HL-60/S4 (cell line): ENCODE measurements at regions not wholly inside any gene's neighbourhood (a gene's known extent, or its start where the extent isn't known, plus 50 kb on each side); places are given as distances from the start of the nearest gene placed in this dataset.

Experiments used
- in situ Hi-C: fragments of 300-500 bp; cut with MboI; formaldehyde crosslinking; loops from 2 replicates; pipeline ENCODE4 v1.14.3; 2022; ENCODE audit warnings: low sequenced_read_pairs

GRCh38 chr13:47279920-47280319, 383.1 kb upstream of the HTR2A start:
- in situ Hi-C loops = no loop called here

DNA sequence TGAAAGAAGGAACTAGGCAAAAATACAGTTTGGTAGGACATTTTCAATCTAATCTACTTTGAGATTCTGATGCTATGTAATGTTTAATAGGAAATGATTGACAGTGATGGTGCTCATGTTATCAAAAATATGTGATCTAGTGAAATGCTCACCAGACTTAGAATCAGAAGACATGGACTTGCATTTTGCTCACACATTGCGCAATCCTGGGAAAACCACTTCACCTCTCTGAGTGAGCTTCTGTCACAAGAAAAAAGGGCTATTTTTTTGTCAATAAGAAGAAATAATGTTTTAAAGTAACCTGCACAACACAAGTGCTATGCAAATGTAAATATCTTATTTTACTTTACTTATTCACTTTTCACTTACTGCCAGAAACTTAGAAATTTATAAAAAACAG, 380.9 kb upstream of the HTR2A start:
- in situ Hi-C loops = no loop called here

DNA sequence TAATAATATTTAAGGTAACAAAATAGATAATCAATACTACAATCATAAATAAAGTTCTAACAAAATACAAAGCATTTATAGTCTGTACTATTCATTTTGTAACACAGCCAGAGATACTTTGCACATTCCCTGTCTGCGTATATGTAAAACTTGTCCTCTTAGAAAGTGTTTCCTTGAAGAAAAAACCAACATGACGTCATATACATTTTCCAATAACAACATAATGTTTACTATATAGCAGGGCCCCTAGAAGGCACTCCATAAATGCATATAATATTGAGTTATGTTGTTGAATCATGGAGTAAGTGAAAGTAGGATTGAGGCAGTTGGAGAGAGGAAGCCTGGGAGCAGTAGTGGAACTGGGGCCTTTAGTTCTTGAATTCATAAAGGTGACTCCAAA, 371.4 kb upstream of the HTR2A start:
- in situ Hi-C loops = no loop called here

DNA sequence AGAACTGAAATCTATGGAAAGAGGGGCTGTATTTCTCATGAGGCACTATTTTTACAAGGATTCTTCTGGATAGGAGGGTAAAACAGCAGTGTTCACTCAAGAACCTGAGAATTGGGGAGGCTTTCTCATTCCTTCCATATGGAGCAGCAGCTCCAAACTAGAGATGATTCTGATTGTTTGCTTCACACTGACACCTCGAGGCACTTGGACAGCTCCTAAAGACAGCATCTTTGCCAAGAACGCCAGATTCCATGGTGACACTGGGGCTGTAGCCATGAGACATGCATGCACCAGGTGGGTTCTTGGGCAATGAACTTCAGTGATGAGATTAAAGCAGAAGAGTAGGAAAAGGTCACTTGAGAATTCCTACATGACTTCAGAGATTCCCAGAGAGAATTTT, 361.5 kb upstream of the HTR2A start:
- in situ Hi-C loops = no loop called here

GRCh38 chr13:47256618-47257017, 359.8 kb upstream of the HTR2A start:
- in situ Hi-C loops = no loop called here

DNA sequence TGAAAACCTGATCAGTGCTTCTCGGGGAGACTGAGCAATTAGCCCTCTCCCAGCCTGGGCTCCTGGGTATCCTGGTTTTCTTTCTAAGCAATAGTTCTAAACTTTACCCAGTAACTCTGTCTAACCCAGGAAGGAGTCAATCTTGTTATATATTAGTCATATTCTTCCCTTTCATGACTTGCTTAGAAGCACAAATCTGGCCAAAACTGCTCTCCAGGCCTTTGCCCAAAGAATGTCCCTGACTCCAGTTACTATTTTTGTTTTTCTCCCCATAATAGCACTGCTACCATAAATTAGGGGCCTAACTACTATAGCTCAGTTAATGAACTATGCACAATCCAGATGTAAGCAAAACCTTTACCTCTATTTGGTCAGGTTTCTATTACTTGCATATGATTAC, 355.8 kb upstream of the HTR2A start:
- in situ Hi-C loops = no loop called here

DNA sequence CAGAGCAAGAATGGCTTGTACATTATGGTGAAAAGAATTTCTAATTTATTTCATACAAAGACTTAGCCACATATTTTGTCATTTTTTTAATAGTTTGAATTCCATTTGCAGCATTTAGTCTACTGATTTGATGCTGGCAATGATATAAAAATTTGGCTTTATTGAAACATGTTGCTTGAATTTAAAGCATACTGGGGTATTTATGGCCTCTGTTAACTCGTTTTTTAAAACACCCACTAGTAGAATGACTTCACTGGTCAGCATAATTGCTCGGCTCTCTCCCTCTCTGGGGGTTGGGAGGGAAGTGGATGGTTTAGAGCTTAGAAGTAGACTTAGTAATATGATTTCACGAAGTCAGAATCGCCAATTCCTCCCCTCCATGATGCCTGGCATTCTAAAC, 354.9 kb upstream of the HTR2A start:
- in situ Hi-C loops = no loop called here

DNA sequence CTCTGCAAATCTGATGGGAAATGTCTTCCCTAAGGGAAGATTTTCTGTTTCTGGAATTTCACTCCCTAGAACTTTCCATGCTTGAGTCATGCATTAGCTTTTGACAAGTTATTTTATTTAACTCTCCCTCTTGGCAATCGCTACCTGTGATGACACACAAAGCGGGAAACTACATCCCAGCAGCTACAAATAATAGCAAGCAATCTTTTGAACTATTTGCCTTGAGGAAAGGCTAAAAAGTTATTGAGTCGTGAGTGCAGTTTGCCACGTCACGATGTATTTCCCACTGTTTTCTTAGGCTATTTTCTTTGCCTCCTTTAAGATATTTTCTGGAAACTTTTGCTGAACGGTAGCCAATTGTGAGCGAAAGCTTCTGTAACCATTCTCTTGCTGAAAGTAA, 353.3 kb upstream of the HTR2A start:
- in situ Hi-C loops = no loop called here

- in situ Hi-C loops = no loop called here
Measured at GRCh38 chr13:47249266-47249665, 352.4 kb upstream of the HTR2A start.

DNA sequence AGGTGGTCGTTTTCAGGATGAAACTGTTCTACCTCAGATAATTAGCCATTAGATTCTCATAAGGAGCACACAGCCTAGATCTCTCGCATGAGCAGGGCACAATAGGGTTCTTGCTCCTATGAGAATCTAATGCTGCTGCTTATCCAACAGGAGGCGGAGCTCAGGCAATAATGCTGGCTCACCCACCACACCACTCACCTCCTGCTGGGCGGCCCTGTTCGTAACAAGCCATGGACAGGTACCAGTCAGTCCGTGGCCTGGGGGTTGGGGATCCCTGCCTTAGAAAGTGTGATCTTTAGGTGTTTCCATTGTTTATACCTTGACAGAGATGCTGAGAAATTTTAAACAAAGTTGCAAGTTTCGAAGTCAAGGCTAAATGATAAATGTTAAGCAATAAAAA, 344.6 kb upstream of the HTR2A start:
- in situ Hi-C loops = no loop called here

- in situ Hi-C loops = no loop called here
Measured at GRCh38 chr13:47239025-47239424, 342.2 kb upstream of the HTR2A start.

- in situ Hi-C loops = no loop called here
Measured at GRCh38 chr13:47237571-47237970, 340.7 kb upstream of the HTR2A start.

DNA sequence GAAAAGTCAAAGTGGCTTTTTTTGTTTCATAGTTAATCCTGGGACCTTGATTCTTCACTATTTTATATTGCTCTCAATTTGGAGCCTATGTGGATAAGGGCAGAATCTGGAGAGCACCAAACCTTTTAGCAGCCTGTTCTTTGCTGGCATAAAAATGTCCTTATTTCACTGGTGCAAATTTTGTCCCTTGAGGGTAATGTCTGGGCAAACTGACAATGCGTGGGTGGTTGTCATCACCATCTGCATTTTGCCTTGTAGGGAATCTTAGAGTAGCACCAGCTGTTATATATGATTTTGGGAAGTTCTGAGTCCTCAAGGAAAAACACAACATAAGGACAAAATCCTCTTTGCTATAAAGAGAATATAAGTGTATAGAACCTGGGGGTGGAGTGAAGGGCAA, 336.9 kb upstream of the HTR2A start:
- in situ Hi-C loops = no loop called here

GRCh38 chr13:47232516-47232915, 335.7 kb upstream of the HTR2A start:
- in situ Hi-C loops = no loop called here

DNA sequence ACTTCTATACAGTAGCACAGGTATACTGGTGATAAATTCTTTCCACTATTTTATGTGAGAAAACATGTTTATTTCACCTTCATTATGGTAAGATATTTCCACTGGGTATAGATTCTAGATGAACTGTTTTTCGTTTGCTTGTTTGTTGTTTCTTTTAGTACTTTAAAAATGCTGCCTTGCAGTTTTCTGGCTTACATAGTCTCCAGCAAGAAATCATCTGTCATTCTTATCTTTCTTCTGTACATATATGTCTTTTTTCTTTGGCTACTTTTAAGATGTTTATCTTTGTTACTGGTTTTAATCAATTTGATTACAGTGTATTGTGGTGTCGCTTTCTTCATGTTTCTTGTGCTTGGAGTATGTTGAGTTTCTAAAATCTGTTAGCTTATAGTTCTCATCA, 333.3 kb upstream of the HTR2A start:
- in situ Hi-C loops = no loop called here

DNA sequence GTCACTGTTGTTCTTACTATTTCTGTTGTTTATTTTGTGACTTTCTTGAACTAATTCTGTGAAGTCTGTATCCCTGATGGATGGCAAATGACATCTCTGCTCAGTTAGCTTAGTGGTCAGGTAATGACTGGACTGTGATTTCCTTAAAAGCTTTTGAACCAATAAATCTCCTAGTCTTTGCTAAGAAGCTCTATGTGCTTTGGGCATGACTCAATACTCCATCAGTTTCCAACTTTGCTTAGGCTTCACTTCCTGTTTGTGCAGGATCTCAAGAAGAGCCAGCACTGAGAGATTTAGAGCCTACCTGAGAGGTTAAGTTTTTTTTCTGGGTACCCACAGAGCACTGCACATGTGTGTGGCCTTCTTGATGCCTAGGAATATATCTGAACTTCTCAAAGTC, 329.7 kb upstream of the HTR2A start:
- in situ Hi-C loops = no loop called here

DNA sequence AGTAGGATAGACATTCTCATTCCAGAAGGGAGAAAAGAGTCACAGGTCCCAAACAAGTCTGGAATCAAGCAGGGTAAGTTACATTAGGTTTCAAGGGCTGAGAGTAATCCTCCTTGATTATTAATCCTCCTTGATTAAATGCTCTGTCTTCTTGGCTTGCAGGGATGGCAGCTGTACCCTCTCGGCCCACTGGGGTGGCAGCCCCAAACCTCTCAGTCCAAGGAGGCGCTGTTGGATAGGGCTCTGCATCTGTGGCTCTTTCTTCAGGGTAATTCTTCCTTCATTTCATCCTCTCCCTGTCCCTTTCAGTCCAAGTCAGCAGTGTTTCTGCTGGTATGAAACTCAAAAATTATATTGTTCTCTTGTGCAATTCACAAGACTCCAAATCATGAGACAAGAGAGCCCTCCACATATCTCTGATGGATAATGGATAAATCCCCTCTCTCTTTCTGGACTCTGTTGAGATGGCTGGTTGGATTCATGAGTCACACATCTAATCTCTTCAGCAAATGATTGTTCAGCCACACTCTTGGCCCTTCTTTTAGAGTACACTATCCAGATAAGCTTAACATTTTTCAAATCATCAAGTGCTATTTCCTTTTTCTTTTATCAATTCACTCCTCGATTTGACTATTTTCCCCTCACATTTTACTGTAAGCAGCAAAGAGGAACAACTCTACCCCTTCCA, 323.7 kb upstream of the HTR2A start:
- in situ Hi-C loops = no loop called here

GRCh38 chr13:47218611-47219010, 321.8 kb upstream of the HTR2A start:
- in situ Hi-C loops = no loop called here

DNA sequence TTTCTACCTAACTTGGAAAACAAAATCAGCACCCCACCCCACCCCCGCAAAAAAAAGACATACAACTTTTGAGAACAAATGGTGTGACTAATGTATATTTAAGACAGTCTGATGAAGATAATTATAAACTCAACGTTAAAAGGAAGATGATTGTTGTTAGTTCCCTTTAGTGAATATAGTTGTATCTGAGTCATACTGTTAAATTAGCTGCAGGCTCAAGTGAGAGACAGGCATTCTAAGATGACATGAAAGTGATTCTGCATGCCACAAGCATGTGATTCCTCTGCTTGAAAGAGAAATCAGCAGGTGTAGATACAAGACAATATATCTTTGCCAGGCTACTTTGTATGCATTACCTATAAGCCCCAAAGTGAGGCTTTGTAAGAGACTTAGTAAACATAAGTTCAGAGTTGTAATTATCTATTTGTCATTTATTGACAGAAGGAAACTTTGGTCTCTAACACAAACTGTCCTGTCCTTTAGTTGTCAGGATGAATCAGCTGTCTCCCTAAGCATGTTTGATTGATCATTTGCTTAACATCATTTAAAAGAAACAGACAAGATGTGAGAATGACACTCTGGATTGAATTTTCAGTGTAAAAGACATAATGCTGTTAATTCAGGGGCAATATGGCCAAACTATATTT, 319.4 kb upstream of the HTR2A start:
- in situ Hi-C loops = no loop called here

DNA sequence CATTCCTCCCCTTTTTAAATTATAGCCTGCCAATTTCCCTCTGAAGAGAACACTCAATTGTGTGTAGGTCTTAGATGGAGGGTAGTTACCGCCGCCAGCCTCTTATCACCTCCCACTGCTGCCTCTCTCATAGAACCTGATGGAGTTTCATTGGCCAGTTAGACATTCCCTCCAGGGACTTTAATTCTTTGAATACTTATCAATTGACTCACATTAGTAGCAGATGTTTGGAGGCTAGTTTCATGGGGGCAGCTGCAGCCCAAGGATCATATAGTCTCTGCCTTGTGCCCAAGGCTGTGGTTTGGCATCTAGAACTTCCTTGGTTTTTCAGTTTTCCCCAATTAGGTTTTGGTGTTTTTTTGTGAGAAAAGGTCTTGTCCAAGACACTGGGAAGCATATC, 318.9 kb upstream of the HTR2A start:
- in situ Hi-C loops = no loop called here

GRCh38 chr13:47213047-47213446, 316.2 kb upstream of the HTR2A start:
- in situ Hi-C loops = no loop called here

GRCh38 chr13:47211106-47211505, 314.3 kb upstream of the HTR2A start:
- in situ Hi-C loops = no loop called here

DNA sequence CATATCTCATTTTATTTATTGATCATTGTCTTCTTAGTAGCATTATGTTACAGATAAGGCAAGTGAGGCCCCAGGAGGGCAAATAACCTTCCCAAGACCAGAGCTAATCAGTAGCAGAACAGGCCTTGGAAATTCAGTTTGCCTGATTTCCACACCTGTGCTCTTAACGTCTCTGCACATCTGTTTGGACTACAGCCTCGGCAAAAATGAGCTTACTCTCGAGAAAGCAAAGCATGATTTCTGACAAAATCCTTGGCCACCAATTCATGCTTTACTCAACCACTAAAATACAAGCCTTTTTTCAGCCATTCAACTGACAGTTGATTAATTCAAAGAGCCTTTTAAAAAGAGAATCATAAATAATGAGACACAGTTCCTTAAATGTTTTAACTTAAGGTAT, 309.3 kb upstream of the HTR2A start:
- in situ Hi-C loops = no loop called here
